ENCODE measurements at regions not wholly inside any gene's neighbourhood (a gene's known extent, or its start where the extent isn't known, plus 50 kb on each side); places are given as distances from the start of the nearest gene placed in this dataset.

DNA sequence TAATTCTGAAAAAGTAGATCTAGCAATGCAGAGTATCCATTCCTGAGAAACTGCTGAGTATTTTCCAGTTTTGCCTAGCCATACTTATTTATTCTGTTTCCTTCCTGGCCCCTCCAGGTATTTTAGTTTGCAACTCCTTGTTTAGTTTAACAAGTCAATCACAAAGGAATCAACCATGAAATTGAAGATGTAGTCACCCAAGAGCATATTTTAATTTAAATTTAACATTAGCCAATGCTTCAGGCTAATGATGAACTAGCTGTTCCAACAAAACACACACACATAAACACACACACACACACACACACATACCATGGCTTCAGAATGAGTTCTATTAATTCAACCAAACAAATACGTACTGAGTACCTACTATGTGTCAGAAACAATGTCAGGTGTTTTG lies 332.8 kb upstream of the ERCC4 start:
- CTCF ChIA-PET: no interaction called here
- Histone ChIP-seq H3K4me3 (replicated peaks in 1 of 2; ENCODE audit: low read depth in 1 of 2, low read length in 2 of 2) (no peak overlapping the region), H3K9me2 (ENCODE audit: insufficient read depth) (no peaks in the 10 kb centered on the region), H2AFZ (ENCODE audit: low read depth, low read length, poor library complexity, severe bottlenecking) (no peak overlapping the region), H3K79me2 (ENCODE audit: insufficient read depth, low read length) (no peaks in the 10 kb centered on the region), H3K36me3 (ENCODE audit: control insufficient read depth in 1 of 2, insufficient read depth in 2 of 2, low read length in 2 of 2) (no peaks in the 10 kb centered on the region), H3K4me1 (ENCODE audit: control insufficient read depth in 1 of 2, insufficient read depth in 2 of 2, low read length in 2 of 2) (no peaks in the 10 kb centered on the region), H3K27ac (ENCODE audit: low read depth, low read length) (no peak overlapping the region), H4K20me1 (ENCODE audit: insufficient read depth) (no peaks in the 10 kb centered on the region), H3K4me2 (ENCODE audit: low read length) (no peak overlapping the region), H3K9me3 (ENCODE audit: control insufficient read depth in 1 of 2, insufficient read depth in 1 of 2, low read depth in 1 of 2, low read length in 2 of 2) (no peaks in the 10 kb centered on the region), H3K9ac (ENCODE audit: low read length) (no peak overlapping the region), H3K27me3 (ENCODE audit: insufficient read depth, low read length) (no peaks in the 10 kb centered on the region)
- intact Hi-C loops (cut with micrococcal nuclease): no loop called here
- DNase-seq (ENCODE audit: low read depth, low spot score) (no peak), ATAC-seq (no peak)
- no TSS peak for BruUV-seq (replicated peaks)
- RAD21 ChIA-PET (ENCODE audit: low non-redundant PET in 1 of 2, low total read pairs in 2 of 2, uncharacterized antibody in 2 of 2, unreplicated experiment in 2 of 2): no interaction called here
- POLR2A ChIA-PET: no interaction called here
- TF ChIP-seq ELF1 (IDR thresholded peaks at IDR 0.05; ENCODE audit: borderline replicate concordance, low read depth): no peak
- no peak for TF ChIP-seq ZBTB33 (IDR thresholded peaks at IDR 0.05; ENCODE audit: extremely low read depth, insufficient replicate concordance, low read length)
- no peak for TF ChIP-seq ATF3 (IDR thresholded peaks at IDR 0.05)
- no peak for TF ChIP-seq TCF7L2 (IDR thresholded peaks at IDR 0.05; ENCODE audit: borderline replicate concordance, extremely low read depth, insufficient read depth, insufficient read length)
- TF ChIP-seq POLR2AphosphoS5 (IDR thresholded peaks at IDR 0.05; ENCODE audit: low read depth, low read length): no peak
- TF ChIP-seq REST (IDR thresholded peaks at IDR 0.05; ENCODE audit: low read depth): no peak
- no peak for TF ChIP-seq EZH2phosphoT487 (IDR thresholded peaks at IDR 0.05; ENCODE audit: borderline replicate concordance)
- no peak for TF ChIP-seq CBX3 (IDR thresholded peaks at IDR 0.05; ENCODE audit: low read depth)
- no peak for TF ChIP-seq FOSL1 (IDR thresholded peaks at IDR 0.05; ENCODE audit: low read depth)
- no peak for TF ChIP-seq EZH2 (IDR thresholded peaks at IDR 0.05)
- TF ChIP-seq JUND (IDR thresholded peaks at IDR 0.05): no peak
- no peak for TF ChIP-seq POLR2A (IDR thresholded peaks at IDR 0.05; ENCODE audit: borderline replicate concordance, extremely low read depth, insufficient read depth, insufficient read length)
